ENCODE measurements at regions not wholly inside any gene's neighbourhood (a gene's known extent, or its start where the extent isn't known, plus 50 kb on each side); places are given as distances from the start of the nearest gene placed in this dataset.

GRCh38 chr2:19462256-19462645, 103.8 kb upstream of the OSR1 start:
- H3K4me3 ChIP-seq = no peak overlapping the region
- WGBS, 2 donors = 54 to 62% methylated on average over 2 of the region's 2 CpGs
- TF ChIP-seq POLR2A (IDR thresholded peaks at IDR 0.05) (no peak), CTCF (IDR thresholded peaks at IDR 0.05) (no peak)
- intact Hi-C loops (cut with DNase I) = no loop called here
- no peaks in the 10 kb centered on the region for H3K4me1 ChIP-seq
- DNase-seq = no peak
- no peaks in the 10 kb centered on the region for H3K36me3 ChIP-seq
- no peak overlapping the region for H3K27ac ChIP-seq
- no peaks in the 10 kb centered on the region for H3K27me3 ChIP-seq
- H3K9me3 ChIP-seq = no peaks in the 10 kb centered on the region

GRCh38 chr2:19461504-19462255, 103.3 kb upstream of the OSR1 start:
- H3K4me3 ChIP-seq = no peak overlapping the region
- intact Hi-C loops (cut with DNase I) = no loop called here
- no peaks in the 10 kb centered on the region for H3K36me3 ChIP-seq
- H3K9me3 ChIP-seq = no peaks in the 10 kb centered on the region
- 50 to 52% methylated on average over 5 of the region's 5 CpGs for WGBS, 2 donors
- no peak overlapping the region for H3K27ac ChIP-seq
- no peak for TF ChIP-seq POLR2A (IDR thresholded peaks at IDR 0.05)
- TF ChIP-seq CTCF (IDR thresholded peaks at IDR 0.05) = no peak
- DNase-seq = no peak
- no peaks in the 10 kb centered on the region for H3K27me3 ChIP-seq
- H3K4me1 ChIP-seq = no peaks in the 10 kb centered on the region

GRCh38 chr2:19460761-19461160, 102.3 kb upstream of the OSR1 start:
- intact Hi-C loops (cut with DNase I) = no loop called here
- Histone ChIP-seq H3K4me3 (no peak overlapping the region), H3K36me3 (no peaks in the 10 kb centered on the region), H3K27ac (no peak overlapping the region), H3K27me3 (no peaks in the 10 kb centered on the region), H3K4me1 (no peaks in the 10 kb centered on the region), H3K9me3 (no peaks in the 10 kb centered on the region)
- no peak for TF ChIP-seq POLR2A (IDR thresholded peaks at IDR 0.05)
- TF ChIP-seq CTCF (IDR thresholded peaks at IDR 0.05) = no peak
- WGBS, 2 donors = 84 to 96% methylated on average over 5 of the region's 5 CpGs
- no peak for DNase-seq

GRCh38 chr2:19458427-19459003, 100.1 kb upstream of the OSR1 start:
- no peak for DNase-seq
- H3K4me1 ChIP-seq = no peaks in the 10 kb centered on the region
- WGBS, 2 donors = 83 to 100% methylated on average over 1 of the region's 1 CpG
- peaks cover 0 to 6% (median 0%) of the 10 kb centered on the region in 3 donors for H3K9me3 ChIP-seq
- intact Hi-C loops (cut with DNase I) = no loop called here
- TF ChIP-seq CTCF (IDR thresholded peaks at IDR 0.05) (no peak), POLR2A (IDR thresholded peaks at IDR 0.05) (no peak)
- H3K4me3 ChIP-seq = no peak overlapping the region
- no peaks in the 10 kb centered on the region for H3K36me3 ChIP-seq
- no peak overlapping the region for H3K27ac ChIP-seq
- no peaks in the 10 kb centered on the region for H3K27me3 ChIP-seq

GRCh38 chr2:19457809-19458208, 99.4 kb upstream of the OSR1 start:
- intact Hi-C loops (cut with DNase I) = no loop called here
- no peak for TF ChIP-seq CTCF (IDR thresholded peaks at IDR 0.05)
- TF ChIP-seq POLR2A (IDR thresholded peaks at IDR 0.05) = no peak
- Histone ChIP-seq H3K36me3 (no peaks in the 10 kb centered on the region), H3K27ac (no peak overlapping the region), H3K27me3 (no peaks in the 10 kb centered on the region), H3K4me3 (no peak overlapping the region), H3K4me1 (no peaks in the 10 kb centered on the region), H3K9me3 (peaks cover 0 to 6% (median 0%) of the 10 kb centered on the region in 3 donors)
- no peak for DNase-seq

Measured in esophagus squamous epithelium (tissue), 5 donors.